Kidney tubule cell (primary cell): ENCODE measurements at regions not wholly inside any gene's neighbourhood (a gene's known extent, or its start where the extent isn't known, plus 50 kb on each side); places are given as distances from the start of the nearest gene placed in this dataset.

Experiments used
- DNase-seq: peaks from one replicate; pipeline ENCODE4 v3.0.0-alpha.2; 2018; ENCODE audit warnings: low spot score

GRCh38 chr6:169047345-169047744 is 206.3 kb downstream of the THBS2 start:
- DNase-seq, result no peak

DNA sequence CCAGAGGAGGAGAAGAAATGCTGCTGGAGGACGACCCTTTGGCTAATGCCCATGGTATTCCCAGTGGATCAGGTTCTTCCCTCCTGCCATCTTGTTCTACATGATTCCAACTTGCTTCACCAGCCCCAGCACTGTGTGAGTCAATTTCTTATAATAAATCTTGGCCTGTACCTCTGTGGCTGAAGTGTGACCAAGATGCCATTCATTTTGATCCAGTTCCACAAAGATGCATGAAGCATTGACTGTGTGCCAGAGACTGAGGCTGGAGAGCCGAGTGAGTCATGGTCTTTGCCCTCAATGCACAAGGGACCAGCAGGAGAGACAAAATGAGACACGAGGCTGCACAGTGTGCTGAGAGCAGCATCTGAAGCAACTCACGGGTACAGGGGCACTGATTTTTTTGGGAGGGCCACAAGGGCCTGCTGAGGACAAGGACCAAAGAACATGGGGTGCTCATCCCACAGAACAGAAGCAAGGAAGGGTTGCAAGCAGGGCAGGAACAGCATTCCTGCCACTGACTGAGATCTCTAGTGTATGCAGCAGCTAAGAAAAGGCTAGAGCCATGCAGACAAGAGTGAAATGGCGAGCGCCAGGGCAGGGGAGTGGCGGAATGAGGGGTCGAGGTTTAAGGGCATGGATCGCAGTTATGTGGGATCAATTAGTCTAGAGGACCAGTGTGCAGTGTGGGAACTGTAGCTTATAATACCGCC is 207.0 kb downstream of the THBS2 start:
- DNase-seq, result peak; percentile 43

DNA sequence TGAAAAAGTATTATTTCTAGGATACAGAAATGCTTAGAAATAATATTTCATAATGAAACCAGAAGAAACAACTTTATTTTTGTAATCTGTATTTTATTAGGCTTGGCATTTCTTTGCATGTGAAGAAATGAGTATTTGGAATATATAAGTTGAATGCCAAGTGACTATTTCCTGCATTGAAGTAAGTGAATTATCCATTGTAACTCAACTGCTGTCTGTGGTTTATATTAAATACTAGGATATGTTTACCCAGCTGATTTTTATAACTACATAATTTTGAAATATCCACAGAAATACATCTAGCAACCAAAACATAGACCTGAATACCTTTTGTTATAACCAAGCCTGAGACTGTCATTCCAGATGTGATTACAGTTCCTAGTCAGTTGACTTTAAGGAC is 207.6 kb downstream of the THBS2 start:
- DNase-seq, result no peak

DNA sequence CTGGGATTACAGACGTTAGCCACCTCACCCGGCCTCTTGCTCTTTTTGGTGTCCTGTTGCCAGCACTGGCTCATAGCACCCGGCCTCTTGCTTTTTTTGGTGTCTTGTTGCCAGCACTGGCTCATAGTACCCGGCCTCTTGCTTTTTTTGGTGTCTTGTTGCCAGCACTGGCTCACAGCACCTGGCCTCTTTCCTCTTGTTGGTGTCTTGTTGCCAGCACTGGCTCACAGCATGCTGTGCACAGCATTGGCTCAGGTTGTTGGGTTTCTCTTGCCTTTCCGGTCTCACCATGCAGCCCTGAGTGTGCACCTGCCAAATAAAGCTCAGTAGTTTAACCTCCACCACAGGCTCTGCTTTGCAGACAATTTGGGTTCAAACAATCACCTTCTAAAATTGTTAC is 208.2 kb downstream of the THBS2 start:
- no peak for DNase-seq

- no peak for DNase-seq
Measured at GRCh38 chr6:169044381-169045230, 209.0 kb downstream of the THBS2 start.

- DNase-seq, result no peak
Measured at GRCh38 chr6:169042061-169042460, 211.6 kb downstream of the THBS2 start.

GRCh38 chr6:169041078-169041477 is 212.6 kb downstream of the THBS2 start:
- DNase-seq, result no peak

- no peak for DNase-seq
Measured at GRCh38 chr6:169038691-169039090, 215.0 kb downstream of the THBS2 start.

GRCh38 chr6:169035385-169036240 is 218.0 kb downstream of the THBS2 start:
- DNase-seq, result peak; percentile 19

- no peak for DNase-seq
Measured at GRCh38 chr6:169034516-169035167, 219.0 kb downstream of the THBS2 start.

GRCh38 chr6:169029861-169030260 is 223.8 kb downstream of the THBS2 start:
- DNase-seq, result no peak

- no peak for DNase-seq
Measured at GRCh38 chr6:169028343-169028742, 225.3 kb downstream of the THBS2 start.

- DNase-seq, result no peak
Measured at GRCh38 chr6:169026175-169026574, 227.5 kb downstream of the THBS2 start.

GRCh38 chr6:169024047-169024660 is 229.5 kb downstream of the THBS2 start:
- DNase-seq, result no peak

GRCh38 chr6:169023161-169023874 is 230.3 kb downstream of the THBS2 start:
- DNase-seq, result no peak

- DNase-seq, result no peak
Measured at GRCh38 chr6:169022079-169022478, 231.6 kb downstream of the THBS2 start.

- DNase-seq, result no peak
Measured at GRCh38 chr6:169020821-169021220, 232.8 kb downstream of the THBS2 start.

DNA sequence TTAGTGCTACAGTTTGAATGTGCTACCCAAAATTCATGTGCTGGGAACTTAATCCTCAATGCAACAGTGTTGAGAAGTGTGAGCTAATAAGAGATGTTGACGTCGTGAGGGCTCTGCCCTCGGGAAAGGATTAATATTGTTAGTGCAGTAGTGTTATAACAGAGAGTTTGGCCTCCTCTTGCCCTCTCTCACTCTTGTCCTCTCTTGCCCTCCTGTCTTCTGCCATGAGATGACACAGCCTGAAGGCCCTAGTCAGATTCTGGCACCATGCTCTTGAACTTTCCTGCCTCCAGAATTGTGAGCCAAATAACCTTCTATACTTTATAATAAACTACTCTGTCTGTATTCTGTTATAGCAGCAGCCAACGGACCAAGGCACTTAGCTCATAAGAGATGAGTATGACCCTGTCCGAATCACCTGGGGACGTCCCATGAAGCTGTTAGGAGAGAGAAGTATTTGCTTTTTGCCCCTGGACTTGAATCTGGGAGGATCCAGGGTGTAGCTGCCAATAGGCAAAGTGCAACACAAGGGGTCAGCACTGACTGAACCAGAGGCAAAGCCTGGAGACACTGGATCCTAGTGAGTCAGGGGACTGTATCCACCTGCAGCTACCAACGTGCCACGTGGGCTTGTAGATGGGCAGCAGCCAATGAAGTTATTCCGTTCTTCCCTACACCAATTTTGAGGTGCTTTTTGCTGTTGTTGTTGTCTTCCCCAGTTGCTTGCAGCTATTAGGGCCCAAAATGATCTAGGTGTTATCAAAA is 233.7 kb downstream of the THBS2 start:
- peak; percentile 2 for DNase-seq

- no peak for DNase-seq
Measured at GRCh38 chr6:169019111-169019510, 234.5 kb downstream of the THBS2 start.

DNA sequence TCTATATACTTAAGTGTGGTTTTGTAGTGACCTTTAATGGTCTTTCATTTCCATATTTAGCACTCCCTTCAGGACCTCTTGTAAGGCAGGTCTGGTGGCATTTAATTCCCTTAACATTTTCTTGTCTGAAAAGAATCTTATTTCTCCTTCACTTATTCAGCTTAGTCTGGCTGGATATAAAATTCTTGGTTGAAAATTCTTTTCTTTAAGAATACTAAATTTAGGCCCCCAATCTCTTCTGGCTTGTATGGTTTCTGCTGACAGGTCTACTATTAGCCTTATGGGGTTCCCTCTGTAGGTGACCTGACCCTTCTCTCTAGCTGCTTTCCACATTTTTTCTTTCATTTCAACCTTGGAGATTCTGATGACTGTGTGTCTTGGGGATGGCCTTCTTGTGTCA is 236.9 kb downstream of the THBS2 start:
- DNase-seq, result no peak
